ENCODE measurements at regions not wholly inside any gene's neighbourhood (a gene's known extent, or its start where the extent isn't known, plus 50 kb on each side); places are given as distances from the start of the nearest gene placed in this dataset.

DNA sequence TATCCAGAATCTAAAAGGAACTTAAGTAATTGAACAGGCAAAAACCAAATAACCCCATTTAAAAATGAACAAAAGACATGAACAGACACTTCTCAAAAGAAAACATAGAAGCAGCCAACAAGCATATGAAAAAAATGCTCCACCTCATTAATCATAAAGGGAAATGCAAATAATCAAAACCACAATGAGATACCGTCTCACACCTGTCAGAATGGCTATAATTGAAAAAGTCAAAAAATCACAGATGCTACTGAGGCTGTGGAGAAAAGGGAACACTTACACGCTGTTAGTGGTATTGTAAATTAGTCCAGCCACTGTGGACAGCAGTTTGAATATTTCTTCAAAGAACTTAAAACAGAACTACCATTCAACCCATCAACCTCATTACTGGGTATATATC is 220.7 kb downstream of the MEX3B start:
- TF ChIP-seq EZH2 (IDR thresholded peaks at IDR 0.05; ENCODE audit: low read depth, unreplicated experiment): no peak
- TF ChIP-seq, protein P1, sequence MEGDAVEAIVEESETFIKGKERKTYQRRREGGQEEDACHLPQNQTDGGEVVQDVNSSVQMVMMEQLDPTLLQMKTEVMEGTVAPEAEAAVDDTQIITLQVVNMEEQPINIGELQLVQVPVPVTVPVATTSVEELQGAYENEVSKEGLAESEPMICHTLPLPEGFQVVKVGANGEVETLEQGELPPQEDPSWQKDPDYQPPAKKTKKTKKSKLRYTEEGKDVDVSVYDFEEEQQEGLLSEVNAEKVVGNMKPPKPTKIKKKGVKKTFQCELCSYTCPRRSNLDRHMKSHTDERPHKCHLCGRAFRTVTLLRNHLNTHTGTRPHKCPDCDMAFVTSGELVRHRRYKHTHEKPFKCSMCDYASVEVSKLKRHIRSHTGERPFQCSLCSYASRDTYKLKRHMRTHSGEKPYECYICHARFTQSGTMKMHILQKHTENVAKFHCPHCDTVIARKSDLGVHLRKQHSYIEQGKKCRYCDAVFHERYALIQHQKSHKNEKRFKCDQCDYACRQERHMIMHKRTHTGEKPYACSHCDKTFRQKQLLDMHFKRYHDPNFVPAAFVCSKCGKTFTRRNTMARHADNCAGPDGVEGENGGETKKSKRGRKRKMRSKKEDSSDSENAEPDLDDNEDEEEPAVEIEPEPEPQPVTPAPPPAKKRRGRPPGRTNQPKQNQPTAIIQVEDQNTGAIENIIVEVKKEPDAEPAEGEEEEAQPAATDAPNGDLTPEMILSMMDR (conservative IDR thresholded peaks at IDR 0.05; ENCODE audit: low read depth in 2 of 2): no peak

All from GM23338 (cell line).